ENCODE measurements at regions not wholly inside any gene's neighbourhood (a gene's known extent, or its start where the extent isn't known, plus 50 kb on each side); places are given as distances from the start of the nearest gene placed in this dataset.

- intact Hi-C loops (cut with DNase I; ENCODE audit: low total_unique reads), result no loop called here
- Histone ChIP-seq H3K4me3 (no peak overlapping the region), H3K36me3 (no peaks in the 10 kb centered on the region), H3K27ac (no peak overlapping the region), H3K4me1 (no peaks in the 10 kb centered on the region), H3K27me3 (replicated peaks in 1 of 7) (no peaks in the 10 kb centered on the region), H3K9me3 (peaks cover 0 to 19% (median 12%) of the 10 kb centered on the region in 8 donors)
- no peak for DNase-seq
- TF ChIP-seq CTCF (IDR thresholded peaks at IDR 0.05 in 8 of 11, conservative IDR thresholded peaks at IDR 0.05 in 3 of 11), result no peak
- TF ChIP-seq POLR2AphosphoS5 (IDR thresholded peaks at IDR 0.05), result no peak
- TF ChIP-seq POLR2A (IDR thresholded peaks at IDR 0.05), result no peak
- 73 to 86% (median 77%) methylated on average over 3 of the region's 3 CpGs for WGBS, 5 donors
Observed at GRCh38 chr20:52913650-52914387, 58.3 kb upstream of the TSHZ2 start.

DNA sequence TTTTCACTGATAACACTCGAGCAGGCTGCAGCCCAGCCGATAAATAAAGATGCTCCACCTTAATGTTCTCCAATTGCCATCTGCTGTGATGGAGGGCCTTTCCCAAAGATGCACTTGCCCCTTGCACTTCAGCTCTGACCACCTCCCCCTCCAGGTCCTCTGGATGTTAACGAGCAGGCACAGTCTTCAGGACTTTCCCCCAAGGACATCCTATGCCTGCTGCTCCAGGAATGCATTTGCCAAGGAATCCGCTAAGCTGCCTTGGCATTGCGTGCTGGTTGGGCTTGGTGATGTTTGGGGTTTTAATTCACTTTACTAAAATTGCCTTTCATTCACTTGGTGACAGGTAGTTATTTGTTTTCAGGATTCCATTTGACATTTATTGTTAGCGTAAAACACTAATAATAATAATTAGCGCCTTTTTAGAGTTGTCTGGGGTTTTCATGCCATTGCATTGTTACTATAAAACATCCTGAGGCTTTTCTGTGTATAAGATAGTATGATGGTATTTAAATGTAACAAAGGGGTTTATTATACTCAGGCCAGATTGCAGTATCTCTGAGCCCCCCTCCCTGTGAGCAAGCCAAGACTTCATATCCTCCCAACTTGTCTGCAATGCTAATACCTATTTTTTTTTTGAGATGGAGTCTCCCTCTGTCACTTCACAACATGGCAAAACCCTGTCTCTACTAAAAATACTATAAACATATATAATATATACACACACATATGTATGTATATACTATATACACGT, 66.7 kb upstream of the TSHZ2 start:
- peaks cover 0 to 6% (median 0%) of the 10 kb centered on the region in 7 donors for H3K27me3 ChIP-seq (replicated peaks in 1 of 7)
- no peaks in the 10 kb centered on the region for H3K36me3 ChIP-seq
- no peak overlapping the region for H3K4me3 ChIP-seq
- no peak overlapping the region for H3K27ac ChIP-seq
- no peaks in the 10 kb centered on the region for H3K9me3 ChIP-seq
- no peak for DNase-seq
- intact Hi-C loops (cut with DNase I; ENCODE audit: low total_unique reads), result no loop called here
- 72 to 84% (median 78%) methylated on average over 8 of the region's 8 CpGs for WGBS, 5 donors
- TF ChIP-seq CTCF (IDR thresholded peaks at IDR 0.05 in 8 of 11, conservative IDR thresholded peaks at IDR 0.05 in 3 of 11) (no peak), POLR2AphosphoS5 (IDR thresholded peaks at IDR 0.05) (no peak)
- H3K4me1 ChIP-seq, result no peaks in the 10 kb centered on the region

DNA sequence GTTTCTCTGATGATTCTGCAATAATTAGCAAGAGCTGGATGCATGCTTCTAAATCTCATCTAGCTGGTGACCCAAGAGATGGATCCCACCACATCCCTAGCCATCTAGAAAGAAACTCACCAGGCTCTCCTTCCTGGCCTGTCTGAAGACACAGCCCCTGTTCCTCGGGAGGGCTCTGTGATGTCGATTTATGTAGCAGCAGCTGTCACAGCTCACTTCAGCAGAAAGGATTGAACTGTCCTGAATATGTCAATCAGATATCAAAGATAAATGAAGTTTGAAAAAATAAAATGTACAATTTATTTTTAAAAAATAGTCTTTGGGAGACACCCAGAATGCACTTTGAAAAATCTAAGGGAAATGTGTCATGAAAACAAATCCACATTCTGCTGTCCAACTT, 67.3 kb upstream of the TSHZ2 start:
- Histone ChIP-seq H3K27me3 (replicated peaks in 1 of 7) (peaks cover 0 to 6% (median 0%) of the 10 kb centered on the region in 7 donors), H3K9me3 (no peaks in the 10 kb centered on the region), H3K4me3 (no peak overlapping the region), H3K4me1 (no peaks in the 10 kb centered on the region), H3K27ac (no peak overlapping the region), H3K36me3 (no peaks in the 10 kb centered on the region)
- WGBS, 5 donors, result 32 to 54% (median 45%) methylated on average over 2 of the region's 2 CpGs
- TF ChIP-seq POLR2A (IDR thresholded peaks at IDR 0.05), result no peak
- TF ChIP-seq POLR2AphosphoS5 (IDR thresholded peaks at IDR 0.05), result no peak
- no peak for TF ChIP-seq CTCF (IDR thresholded peaks at IDR 0.05 in 8 of 11, conservative IDR thresholded peaks at IDR 0.05 in 3 of 11)
- no peak for DNase-seq
- intact Hi-C loops (cut with DNase I; ENCODE audit: low total_unique reads), result no loop called here

DNA sequence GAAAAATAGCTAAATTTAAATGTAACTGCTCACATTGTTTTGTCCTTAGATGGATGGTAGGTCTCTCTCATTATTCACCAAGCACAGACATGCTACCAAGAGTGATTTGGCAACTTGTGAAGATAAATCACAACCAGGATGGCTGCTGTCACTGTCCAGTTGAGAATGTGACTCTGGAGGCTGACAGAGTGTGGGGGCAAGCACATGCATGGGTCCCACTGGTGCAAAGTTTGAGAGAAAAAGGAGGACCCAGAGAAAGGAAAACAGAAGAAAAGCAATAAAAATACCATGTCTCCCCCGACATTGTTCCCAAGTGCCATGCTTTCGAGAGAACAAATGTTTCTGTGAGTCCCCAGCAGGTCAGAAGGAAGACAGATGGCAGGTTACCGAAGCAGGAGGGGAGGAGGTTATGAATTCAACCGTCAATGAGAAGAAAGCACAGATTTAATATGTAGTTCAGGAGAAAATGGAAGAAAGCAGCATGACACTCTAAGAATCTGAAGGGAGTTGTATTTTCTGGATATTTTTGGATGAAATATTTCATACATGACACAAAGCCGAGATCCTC, 73.0 kb upstream of the TSHZ2 start:
- no peak for DNase-seq
- intact Hi-C loops (cut with DNase I; ENCODE audit: low total_unique reads), result no loop called here
- Histone ChIP-seq H3K27me3 (replicated peaks in 1 of 7) (peaks cover 0 to 6% (median 0%) of the 10 kb centered on the region in 7 donors), H3K4me1 (no peaks in the 10 kb centered on the region), H3K36me3 (no peaks in the 10 kb centered on the region), H3K4me3 (no peak overlapping the region), H3K27ac (no peak overlapping the region), H3K9me3 (no peaks in the 10 kb centered on the region)
- no peak for TF ChIP-seq POLR2AphosphoS5 (IDR thresholded peaks at IDR 0.05)
- TF ChIP-seq POLR2A (IDR thresholded peaks at IDR 0.05), result no peak
- no peak for TF ChIP-seq CTCF (IDR thresholded peaks at IDR 0.05 in 8 of 11, conservative IDR thresholded peaks at IDR 0.05 in 3 of 11)
- WGBS, 5 donors, result 64 to 77% (median 70%) methylated on average over 5 of the region's 5 CpGs

All from spleen (tissue), 11 donors.